Skeletal muscle cell (primary cell): ENCODE measurements at regions not wholly inside any gene's neighbourhood (a gene's known extent, or its start where the extent isn't known, plus 50 kb on each side); places are given as distances from the start of the nearest gene placed in this dataset.

Experiments used
- DNase-seq: peaks from one replicate; pipeline ENCODE4 v3.0.0-alpha.2; 2010; ENCODE audit warnings: low read depth
- H3K4me3 ChIP-seq: 2 replicates; pipeline ENCODE4 v1.5.1; 2011; ENCODE audit warnings: low read depth, mild to moderate bottlenecking, control low read depth, low read length, moderate library complexity

DNA sequence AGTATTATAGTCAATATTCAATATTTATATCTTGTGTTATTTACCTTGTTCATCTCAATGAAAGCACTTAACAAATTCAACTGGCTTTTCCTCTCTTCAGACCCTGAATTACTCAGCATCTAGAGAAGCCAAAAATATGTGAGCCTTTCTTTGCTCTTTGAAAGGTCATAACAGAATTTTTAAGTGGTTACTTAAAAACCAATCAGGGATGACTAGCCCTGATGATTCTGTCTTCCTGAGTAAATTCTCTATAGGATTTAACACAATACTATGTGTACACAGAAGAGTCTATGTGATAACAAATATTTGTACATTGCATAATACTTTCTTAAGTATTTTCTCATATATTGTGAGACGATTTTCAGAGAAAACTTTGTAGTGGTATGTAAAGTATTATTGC lies 546.3 kb downstream of the MAT2B start:
- peak; percentile 28 for DNase-seq
- no peak overlapping the region for H3K4me3 ChIP-seq

DNA sequence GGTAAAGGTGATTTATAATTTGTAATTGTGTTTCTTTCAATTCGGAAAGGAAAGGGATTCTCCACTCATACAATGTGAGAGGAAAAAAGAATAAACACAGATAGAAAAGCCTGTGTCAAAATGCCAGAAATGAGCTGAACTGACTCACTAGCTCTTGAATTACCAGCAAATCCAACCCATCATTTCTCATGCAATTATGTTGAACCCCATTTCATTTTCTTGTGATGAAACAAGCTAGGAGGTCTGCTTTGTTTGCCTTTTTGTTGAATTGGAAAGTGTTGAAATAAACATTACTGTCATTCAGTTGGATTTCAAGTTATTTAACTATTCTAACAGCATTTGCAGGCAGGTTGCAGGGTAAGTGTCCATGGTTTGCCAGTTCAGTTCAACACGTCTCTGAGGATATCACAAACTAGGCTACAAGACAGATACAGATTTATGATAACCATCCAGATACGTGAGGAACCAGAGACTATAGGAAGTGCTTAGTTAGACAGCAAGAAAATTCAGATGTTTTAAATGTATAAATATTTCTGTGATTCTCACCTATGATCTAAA lies 547.2 kb downstream of the MAT2B start:
- DNase-seq, result peak; percentile 34
- no peak overlapping the region for H3K4me3 ChIP-seq

DNA sequence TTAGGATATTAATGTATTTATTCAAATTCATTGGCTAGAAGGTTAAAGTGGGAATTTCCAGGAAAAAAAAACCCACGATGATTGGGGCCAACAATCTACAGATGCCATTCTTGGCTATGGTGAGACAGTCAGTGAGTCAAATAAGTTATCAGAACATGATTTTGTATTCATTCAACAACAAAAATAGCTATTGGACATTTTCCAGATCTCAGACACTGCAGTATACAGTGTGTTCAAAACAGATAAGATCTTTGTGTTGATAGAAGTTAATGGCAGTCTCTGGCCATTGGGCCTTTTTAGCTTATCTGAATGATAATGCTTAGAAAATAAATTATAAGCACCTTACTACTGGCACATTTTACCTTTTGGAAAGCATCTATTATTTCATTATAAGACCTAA lies 547.7 kb downstream of the MAT2B start:
- no peak overlapping the region for H3K4me3 ChIP-seq
- no peak for DNase-seq

DNA sequence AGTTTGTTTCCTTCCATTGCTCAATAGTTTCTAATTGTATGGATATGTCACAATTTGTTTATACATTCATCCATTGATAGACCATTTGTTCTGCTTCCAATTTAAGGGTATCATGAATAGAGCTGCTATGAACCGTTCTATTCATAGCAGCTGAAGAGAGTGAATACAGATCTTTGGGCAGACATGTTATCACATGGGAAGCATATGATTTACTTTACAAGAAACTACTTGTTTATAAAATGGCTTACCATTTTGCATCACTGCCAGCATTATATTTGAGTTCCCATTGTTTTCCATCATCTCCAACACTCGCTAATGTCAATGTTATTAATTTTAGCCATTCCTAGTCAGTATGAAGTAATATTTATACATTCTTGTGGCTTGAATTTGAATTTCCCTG lies 549.0 kb downstream of the MAT2B start:
- DNase-seq, result no peak
- H3K4me3 ChIP-seq, result no peak overlapping the region

DNA sequence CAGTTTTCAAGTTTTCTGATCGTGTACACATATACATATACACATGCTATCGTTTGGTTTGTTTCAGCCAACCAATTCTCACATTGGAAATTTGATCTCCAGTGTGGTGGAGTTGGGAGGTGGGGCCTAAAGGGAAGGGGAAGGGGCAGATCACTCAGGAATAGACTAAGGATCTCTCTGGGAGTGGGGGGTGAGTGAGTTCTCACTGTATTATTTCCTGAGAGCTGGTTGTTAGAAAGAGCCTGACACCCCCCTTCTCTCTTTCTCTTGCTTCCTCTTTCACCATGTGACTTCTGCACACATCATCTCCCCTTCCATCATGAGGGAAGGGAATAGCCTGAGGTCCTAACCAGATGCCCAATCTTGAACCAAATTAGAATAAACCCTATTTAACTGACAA lies 551.7 kb downstream of the MAT2B start:
- no peak for DNase-seq
- no peak overlapping the region for H3K4me3 ChIP-seq

DNA sequence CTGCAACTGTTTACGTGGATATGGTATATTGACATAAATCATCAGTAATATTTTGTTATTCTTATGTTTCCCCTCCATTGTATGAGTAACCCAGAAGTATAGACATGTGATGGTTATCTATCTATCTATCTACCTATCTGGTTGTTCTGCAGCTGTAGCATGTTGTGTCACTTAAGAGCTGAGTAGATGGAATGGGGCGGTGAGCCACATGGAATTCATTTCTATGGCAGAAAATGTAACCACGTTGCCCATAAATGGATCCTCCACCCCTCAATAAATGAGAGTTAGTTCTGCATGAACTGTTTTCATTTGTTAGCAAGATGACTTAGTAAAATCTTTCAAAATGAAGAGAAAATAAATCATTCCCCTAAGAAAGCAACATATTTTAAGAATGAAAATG lies 553.2 kb downstream of the MAT2B start:
- no peak overlapping the region for H3K4me3 ChIP-seq
- no peak for DNase-seq

DNA sequence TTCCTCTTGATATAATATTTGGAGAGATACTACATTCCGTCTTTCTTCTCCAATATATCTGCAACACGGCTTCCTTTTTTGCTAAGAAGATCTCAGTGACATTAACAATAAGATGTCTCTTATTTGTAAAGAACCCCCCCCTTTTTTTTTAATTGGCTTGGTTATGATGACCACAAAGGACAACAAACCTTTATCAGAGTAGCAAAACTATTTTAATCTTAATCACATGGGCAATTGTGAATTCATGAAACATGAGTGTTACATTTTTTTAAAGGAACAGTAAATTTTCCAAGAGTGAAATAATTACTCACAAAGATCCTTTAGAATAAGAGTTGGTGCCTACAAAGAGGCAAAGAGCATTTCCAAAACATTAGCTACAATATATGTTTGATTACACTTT lies 554.1 kb downstream of the MAT2B start:
- H3K4me3 ChIP-seq, result no peak overlapping the region
- DNase-seq, result no peak

DNA sequence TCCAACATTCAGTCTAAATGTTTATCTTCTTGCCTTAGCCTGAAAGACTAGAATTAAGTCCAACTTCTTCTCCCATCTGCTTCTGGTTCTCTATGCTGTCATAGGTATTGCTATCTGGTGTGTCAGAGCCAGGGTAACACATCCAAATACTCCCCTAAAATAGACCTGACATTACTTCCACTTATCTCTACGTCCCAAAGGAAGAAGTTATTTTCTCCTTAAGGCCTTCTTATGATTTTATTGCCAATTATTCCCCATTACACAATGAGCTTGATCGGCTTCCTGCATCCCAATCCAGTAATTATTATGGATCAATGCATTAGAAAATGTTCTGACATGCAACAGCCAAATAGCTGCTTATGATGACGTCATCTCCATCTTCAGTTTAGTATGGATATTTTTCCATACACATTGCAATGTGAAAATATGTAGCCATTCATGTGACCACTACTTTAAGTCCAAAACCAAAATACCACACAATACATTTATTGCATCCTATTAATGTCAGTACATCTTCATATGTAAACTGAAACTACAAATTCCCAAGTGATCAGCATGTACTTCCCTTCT lies 555.5 kb downstream of the MAT2B start:
- H3K4me3 ChIP-seq, result no peak overlapping the region
- no peak for DNase-seq

DNA sequence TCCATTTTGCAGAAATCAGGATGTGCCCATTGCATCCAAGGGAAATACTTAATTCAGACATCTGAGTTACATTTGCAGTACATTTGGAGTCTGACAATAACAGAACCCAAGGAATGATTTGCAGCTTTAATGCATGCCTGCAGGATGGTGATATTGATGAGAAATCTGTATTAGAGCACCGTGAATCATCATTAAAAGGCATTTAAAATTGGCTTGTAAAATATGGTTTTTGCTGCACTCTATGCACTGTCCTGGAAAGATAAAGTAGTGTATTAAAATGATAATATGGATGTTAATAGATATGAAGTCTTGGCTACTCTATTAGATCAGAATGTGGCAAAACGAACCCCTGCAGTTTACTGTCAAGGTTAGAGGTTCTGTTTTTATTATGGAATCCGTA lies 556.9 kb downstream of the MAT2B start:
- DNase-seq, result no peak
- no peak overlapping the region for H3K4me3 ChIP-seq

DNA sequence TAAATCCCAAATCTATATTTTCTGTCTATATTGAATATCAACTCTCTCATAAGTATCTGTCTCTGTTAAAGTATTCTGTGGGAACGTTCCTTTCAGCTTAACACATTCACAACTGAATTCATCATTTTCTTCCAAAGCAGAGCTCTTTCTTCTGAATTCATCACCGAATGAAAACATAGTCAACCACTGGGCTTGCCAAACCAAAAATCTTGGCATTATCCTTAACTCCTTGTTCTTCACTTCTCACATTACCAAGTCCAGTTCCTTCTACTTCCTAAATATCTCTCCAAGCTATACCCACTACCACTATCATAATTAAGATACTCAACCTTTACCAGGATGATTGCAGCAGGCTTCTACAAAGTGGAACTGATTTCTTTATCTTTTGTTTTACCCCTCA lies 559.8 kb downstream of the MAT2B start:
- DNase-seq, result no peak
- H3K4me3 ChIP-seq, result no peak overlapping the region

DNA sequence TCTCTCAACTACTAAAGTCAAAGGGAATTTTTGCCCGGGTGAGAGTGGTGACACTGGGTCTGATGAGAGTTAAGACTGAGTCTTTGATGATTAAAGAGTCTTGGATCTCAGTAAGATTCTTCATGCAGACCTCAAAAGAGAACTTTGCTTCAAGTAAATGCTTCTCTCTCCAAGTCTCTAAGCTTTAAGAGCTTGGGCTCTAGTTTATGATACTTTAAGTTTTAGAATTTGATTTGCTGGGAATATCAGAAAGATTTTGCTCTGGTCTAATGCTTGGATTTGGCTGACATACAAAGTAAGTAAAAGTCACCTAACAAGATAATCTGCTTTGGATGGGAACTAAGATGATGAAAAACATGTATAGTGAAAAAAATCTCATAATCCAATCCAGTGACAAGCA lies 566.3 kb downstream of the MAT2B start:
- no peak overlapping the region for H3K4me3 ChIP-seq
- DNase-seq, result no peak

DNA sequence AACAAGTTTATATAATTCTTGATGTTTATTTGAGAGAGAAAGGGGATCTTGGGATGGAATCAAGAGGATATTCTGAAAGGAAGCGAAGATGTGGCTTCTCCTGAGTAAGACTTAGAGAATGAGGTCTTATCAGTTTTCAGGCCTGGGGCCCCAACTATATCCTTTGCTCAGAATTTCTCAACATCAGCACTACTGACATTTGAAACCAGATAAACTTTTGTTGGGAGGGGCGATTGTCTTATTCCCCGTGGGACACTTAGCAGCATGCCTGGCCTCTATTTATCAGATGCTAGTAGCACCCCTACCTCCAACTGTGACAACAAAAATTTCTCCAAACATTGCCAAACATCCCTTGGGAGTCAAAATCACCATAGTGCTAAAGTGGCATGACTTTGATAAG lies 567.7 kb downstream of the MAT2B start:
- no peak overlapping the region for H3K4me3 ChIP-seq
- DNase-seq, result no peak

DNA sequence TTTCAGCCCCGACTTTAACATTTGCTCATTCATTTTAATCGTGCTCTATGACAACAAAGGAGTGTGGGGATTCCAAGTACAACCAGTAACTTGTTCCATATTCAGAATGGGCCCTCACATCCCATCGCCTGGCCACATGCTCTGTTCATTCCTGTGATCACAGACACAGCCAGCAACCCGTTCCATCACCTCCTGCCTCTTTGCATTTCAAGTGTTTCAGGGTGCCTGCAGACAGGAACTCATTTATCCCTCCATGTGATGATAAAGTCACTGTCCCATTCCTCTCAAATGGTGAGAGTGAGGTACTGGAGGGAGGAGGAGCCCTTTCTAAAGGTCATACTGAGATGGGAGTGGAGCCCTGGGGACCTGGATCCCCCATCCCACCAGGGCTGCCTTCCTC lies 571.1 kb downstream of the MAT2B start:
- H3K4me3 ChIP-seq, result no peak overlapping the region
- DNase-seq, result no peak

DNA sequence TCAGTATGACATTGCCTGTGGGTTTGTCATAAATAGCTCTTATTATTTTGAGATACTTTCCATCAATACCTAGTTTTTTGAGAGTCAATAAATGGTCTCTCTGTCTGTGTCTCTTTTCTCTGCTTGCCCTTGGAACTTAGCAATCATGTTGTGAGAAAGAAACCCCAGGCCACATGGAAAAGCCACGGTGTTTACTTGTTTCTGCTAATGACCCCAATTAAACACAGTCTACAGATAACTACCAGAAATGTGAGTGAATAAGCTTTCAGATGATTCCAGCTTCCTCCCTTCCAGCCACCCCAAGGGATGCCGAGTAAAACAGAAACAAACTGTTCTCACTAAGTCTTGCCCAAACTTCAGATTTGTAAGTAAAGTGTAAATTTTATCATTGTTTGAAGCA lies 584.9 kb downstream of the MAT2B start:
- no peak for DNase-seq
- H3K4me3 ChIP-seq, result no peak overlapping the region

DNA sequence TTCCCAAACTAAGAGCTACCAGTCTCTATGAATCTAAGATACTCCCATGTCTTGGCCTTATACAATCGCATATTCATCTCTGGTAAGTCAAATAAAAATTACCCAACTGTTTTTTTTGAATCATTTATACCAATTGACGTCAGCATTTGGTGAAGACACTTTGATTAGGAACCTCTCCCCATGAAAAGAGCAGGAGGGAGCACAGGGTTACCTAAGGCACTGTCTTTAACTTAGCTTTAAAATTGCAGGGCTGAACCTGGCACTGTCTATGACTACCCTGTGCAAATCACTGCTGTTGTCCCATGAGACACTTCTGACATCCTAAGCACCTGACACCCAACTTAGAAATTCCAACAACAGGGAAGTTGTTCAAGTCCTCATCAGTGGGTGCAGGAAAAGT lies 586.4 kb downstream of the MAT2B start:
- no peak overlapping the region for H3K4me3 ChIP-seq
- DNase-seq, result no peak

DNA sequence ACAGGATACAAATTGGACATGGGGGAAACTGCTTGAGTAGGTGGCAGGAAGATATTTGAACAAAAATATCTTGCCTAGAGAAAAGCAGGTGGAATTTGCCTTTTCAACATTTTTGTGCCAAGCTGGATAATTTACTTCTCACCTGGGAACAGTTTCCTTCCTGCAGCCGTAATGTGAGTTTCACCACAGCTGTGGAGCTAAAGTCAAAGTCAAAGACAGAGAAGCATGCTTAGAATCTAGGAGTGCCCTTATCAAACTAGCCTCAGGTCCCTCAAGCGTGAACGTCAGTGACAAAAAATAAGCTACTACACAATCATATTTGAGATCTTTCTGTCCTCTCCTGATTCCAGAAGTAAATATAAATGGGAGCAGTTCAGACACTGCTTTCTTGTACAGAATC lies 588.9 kb downstream of the MAT2B start:
- no peak for DNase-seq
- H3K4me3 ChIP-seq, result no peak overlapping the region

DNA sequence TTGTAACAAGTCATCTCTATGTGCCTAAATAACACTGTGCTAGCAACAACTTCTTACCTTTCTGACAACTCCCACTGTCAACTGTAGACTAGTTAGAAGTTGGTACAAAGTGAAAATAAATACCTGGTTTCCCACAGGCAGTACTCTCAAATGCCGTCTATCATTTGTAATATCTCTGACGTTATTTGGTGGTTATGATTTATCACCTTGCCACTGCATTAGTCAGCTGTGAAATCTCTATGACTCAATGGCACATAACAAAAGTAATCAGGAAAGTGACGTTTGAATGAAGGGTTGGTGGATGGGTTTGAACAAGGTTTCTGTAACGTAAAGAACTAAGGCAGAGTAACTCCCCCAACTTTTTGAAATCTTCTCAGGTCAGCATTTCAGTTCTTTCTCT lies 592.3 kb downstream of the MAT2B start:
- DNase-seq, result no peak
- H3K4me3 ChIP-seq, result no peak overlapping the region

DNA sequence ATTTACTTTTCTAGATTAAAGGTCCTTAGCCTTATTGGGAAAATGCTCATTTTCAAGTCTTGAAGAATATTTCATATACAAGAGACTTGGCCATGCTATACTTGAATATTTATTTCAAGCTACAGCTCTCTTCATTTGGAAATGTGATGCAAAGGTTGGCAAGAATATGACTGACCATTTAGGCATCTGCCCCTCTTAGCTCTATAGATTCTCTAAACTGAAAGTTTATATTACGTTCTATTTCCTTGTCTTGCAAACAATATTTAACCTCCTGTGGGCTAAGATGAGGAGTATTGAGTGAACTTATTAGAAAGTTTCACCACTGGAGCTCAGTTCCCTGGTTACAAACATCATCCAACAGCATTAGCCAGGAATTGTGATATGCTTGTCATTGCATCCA lies 593.1 kb downstream of the MAT2B start:
- no peak for DNase-seq
- H3K4me3 ChIP-seq, result no peak overlapping the region

DNA sequence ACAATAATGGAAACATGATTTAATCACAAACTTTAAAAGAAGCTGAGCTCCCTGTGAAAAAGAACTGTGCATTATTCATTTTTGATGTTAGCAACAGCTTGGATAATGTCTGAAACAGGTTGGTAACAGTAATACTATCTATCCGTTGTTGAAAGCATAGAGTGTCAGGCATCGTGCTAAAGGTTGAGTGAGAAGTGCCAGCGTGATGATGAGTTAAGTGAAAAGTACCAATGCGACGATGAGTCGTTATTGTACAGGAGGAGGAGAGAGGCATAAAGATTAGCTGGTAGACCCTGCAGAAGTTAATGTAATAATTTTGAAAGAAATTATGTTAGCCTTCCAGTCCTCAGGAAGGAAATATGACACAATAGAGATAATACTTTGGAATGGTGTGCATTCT lies 593.6 kb downstream of the MAT2B start:
- no peak for DNase-seq
- H3K4me3 ChIP-seq, result no peak overlapping the region

DNA sequence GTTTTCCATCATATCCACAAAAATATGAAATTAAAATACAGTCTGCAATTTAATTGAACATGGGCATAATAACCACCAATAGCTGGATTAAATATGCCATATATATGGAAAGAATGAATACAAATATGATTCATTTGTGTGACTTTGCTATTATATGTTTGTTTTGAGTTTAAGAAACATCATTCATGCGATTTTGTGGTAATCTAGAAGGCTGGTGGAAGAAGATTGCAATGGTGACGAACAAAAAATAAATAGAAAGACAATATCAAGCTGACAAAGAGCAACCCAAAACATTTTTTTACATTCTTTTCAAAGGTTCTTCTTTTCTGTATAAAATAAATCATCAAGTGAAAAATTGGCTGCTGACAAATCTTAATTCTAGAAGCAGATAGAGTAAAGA lies 610.0 kb downstream of the MAT2B start:
- no peak overlapping the region for H3K4me3 ChIP-seq
- DNase-seq, result no peak

DNA sequence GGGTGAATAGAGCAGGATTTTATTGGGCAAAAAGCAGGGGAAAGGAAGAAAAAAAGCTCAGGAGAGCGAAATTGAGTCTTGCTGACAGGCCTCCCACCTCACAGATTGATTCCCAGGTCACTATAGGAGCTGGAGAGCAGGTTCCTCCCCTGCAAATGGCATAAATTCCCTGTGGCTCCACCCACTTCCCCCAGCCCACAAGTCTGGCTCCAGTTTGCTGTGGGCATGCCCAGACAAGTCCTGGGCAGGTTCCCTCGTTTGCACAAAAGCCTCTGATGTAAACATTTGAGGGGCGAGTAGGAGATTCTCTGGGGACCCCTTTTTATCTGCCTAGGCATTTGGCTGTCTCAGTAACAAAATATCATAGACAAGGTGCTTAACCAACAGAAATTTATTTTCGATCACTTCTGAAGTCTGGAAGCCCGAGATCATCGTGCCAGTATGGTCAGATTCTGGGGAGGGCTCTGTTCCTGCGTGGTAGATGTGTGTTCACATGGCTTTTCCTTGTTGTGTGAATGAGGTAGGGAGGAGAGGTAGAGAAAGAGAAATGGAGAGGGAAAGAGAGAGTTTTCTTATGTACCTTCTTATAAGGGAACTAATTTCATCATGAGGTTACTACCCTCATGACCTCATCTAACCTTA lies 614.5 kb downstream of the MAT2B start:
- H3K4me3 ChIP-seq, result no peak overlapping the region
- DNase-seq, result peak; percentile 57

DNA sequence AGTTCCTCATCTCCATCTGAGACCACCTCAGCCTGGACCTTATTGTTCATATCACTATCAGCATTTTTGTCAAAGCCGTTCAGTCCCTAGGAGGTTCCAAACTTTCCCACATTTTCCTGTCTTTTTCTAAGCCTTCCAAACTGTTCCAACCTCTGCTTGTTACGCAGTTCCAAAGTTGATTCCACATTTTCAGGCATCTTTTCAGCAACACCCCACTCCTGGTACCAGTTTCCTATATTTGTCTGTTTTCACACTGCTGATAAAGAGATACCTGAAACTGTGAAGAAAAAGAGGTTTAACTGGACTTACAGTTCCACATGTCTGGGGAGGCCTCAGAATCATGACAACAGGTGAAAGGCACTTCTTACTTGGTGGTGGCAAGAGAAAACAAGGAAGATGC lies 622.1 kb downstream of the MAT2B start:
- no peak for DNase-seq
- H3K4me3 ChIP-seq, result no peak overlapping the region
